IMR-90 (cell line): ENCODE measurements at regions not wholly inside any gene's neighbourhood (a gene's known extent, or its start where the extent isn't known, plus 50 kb on each side); places are given as distances from the start of the nearest gene placed in this dataset.

Source experiments
- CTCF ChIP-seq: conservative IDR thresholded peaks from 2 replicates; pipeline ENCODE4 v1.5.1; 2012; ENCODE audit warnings: mild to moderate bottlenecking, low read depth, low read length, improper control_type of control experiment
- MAFK ChIP-seq: IDR thresholded peaks from 2 replicates; pipeline ENCODE4 v1.6.1; 2012; ENCODE audit warnings: low read depth, low read length, improper control_type of control experiment
- MAZ ChIP-seq: IDR thresholded peaks from 2 replicates; pipeline ENCODE4 v1.6.1; 2012; ENCODE audit warnings: low read depth, mild to moderate bottlenecking, low read length, improper control_type of control experiment, moderate library complexity, borderline replicate concordance
- POLR2A ChIP-seq: IDR thresholded peaks from 2 replicates; pipeline ENCODE4 v1.6.1; 2012; ENCODE audit warnings: mild to moderate bottlenecking, low read depth, low read length
- RAD21 ChIP-seq: IDR thresholded peaks from 2 replicates; pipeline ENCODE4 v1.6.1; 2012; ENCODE audit warnings: low read length, improper control_type of control experiment
- RCOR1 ChIP-seq: IDR thresholded peaks from 2 replicates; pipeline ENCODE4 v1.6.1; 2012; ENCODE audit warnings: mild to moderate bottlenecking, low read length, improper control_type of control experiment; ENCODE audit not compliant: insufficient replicate concordance
- SMC3 ChIP-seq: fragments of 150-350 bp; IDR thresholded peaks from 2 replicates; pipeline ENCODE4 v1.6.1; 2016; ENCODE audit warnings: low read depth, mild to moderate bottlenecking, antibody characterized with exemption, low read length, moderate library complexity

- no peak for TF ChIP-seq CTCF
- no peak for TF ChIP-seq POLR2A
- no peak for TF ChIP-seq RAD21
- TF ChIP-seq MAZ: no peak
- no peak for TF ChIP-seq SMC3
- TF ChIP-seq RCOR1: no peak
- no peak for TF ChIP-seq MAFK
Measured at GRCh38 chr14:35932659-35933159, 106.6 kb downstream of the BRMS1L start.
